ENCODE measurements at regions not wholly inside any gene's neighbourhood (a gene's known extent, or its start where the extent isn't known, plus 50 kb on each side); places are given as distances from the start of the nearest gene placed in this dataset.

DNA sequence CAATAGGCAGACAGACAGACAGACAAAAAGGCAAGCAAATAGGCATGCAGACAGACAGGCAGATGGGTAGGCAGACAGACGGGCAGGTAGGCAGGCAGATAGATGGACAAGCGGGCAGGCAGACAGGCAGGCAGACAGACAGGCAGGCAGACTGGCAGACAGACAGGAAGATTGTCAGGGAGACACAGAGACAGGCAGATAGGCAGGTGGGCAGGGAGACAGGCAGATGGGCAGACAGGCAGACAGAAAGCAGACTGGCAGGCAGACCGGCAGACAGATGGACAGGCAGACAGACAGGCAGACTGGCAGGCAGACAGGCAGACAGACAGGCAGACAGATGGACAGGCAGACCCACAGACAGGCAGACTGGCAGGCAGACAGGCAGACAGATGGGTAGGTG, 70.3 kb upstream of the MYL10 start:
- Histone ChIP-seq H2BK120ac (replicated peaks; ENCODE audit: low read depth, low read length) (no peak overlapping the region), H3K14ac (ENCODE audit: insufficient read length) (no peak overlapping the region), H3K4me3 (ENCODE audit: extremely low read depth in 1 of 4, insufficient read depth in 2 of 4, low read depth in 3 of 4, low read length in 4 of 4) (no peak overlapping the region), H3K79me2 (ENCODE audit: control insufficient read depth in 1 of 2, insufficient read depth in 2 of 2, low read length in 2 of 2) (no peaks in the 10 kb centered on the region), H3K9me3 (ENCODE audit: insufficient read depth in 2 of 2, low read depth in 1 of 2, low read length in 1 of 2) (no peaks in the 10 kb centered on the region), H4K20me1 (replicated peaks in 1 of 2; ENCODE audit: control insufficient read depth in 1 of 2, insufficient read depth in 2 of 2, low read length in 2 of 2) (no peaks in the 10 kb centered on the region), H3K4ac (replicated peaks; ENCODE audit: insufficient read length, low read depth, low read length) (peak overlapping the region; percentile 13), H3K79me1 (ENCODE audit: low read depth, low read length) (no peaks in the 10 kb centered on the region; the same call in 1 of the 2 replicates), H2BK5ac (ENCODE audit: low read depth, low read length) (no peak overlapping the region), H4K8ac (ENCODE audit: extremely low read depth, insufficient read depth, low read length) (no peak overlapping the region), H3K23ac (ENCODE audit: insufficient read length) (no peak overlapping the region), H3K23me2 (ENCODE audit: low read depth, low read length) (no peaks in the 10 kb centered on the region), H2AFZ (ENCODE audit: low read length) (no peak overlapping the region), H3K36me3 (ENCODE audit: control insufficient read depth in 2 of 4, insufficient read depth in 4 of 4, low read length in 3 of 4) (no peaks in the 10 kb centered on the region), H3K4me2 (ENCODE audit: insufficient read depth in 1 of 2, low read depth in 2 of 2, low read length in 2 of 2) (no peak overlapping the region), H3K18ac (ENCODE audit: extremely low read depth, low read length) (peak overlapping the region; percentile 68; the same call in 1 of the 2 replicates), H2AK5ac (ENCODE audit: low read depth, low read length) (peak overlapping the region; percentile 43; the same call in 1 of the 2 replicates), H4K91ac (replicated peaks; ENCODE audit: insufficient read length, low read length) (peak overlapping the region; percentile 42), H3K56ac (replicated peaks; ENCODE audit: insufficient read length, low read depth, low read length) (no peak overlapping the region), H4K5ac (ENCODE audit: insufficient read length, low read depth, low read length) (no peak overlapping the region), H3K9ac (replicated peaks in 1 of 4; ENCODE audit: extremely low read depth in 1 of 4, low read depth in 3 of 4, low read length in 3 of 4) (no peak overlapping the region), H3K27ac (ENCODE audit: low read depth, low read length) (no peak overlapping the region), H2BK12ac (ENCODE audit: low read depth, low read length) (peak overlapping the region; percentile 30; the same call in 1 of the 2 replicates), H2BK15ac (ENCODE audit: low read length) (peak overlapping the region; percentile 94), H2BK20ac (ENCODE audit: low read length) (0 out of 2 replicates have a peak overlapping the region, but pooled peaks have one; percentile 61), H3K27me3 (replicated peaks in 1 of 4; ENCODE audit: control insufficient read depth in 3 of 4, extremely low read depth in 1 of 4, insufficient read depth in 3 of 4, low read length in 3 of 4) (no peaks in the 10 kb centered on the region), H3K4me1 (replicated peaks in 1 of 4; ENCODE audit: control insufficient read depth in 3 of 4, insufficient read depth in 4 of 4, low read length in 3 of 4) (no peaks in the 10 kb centered on the region)
- no peak for FAIRE-seq
- no peak for DNase-seq (ENCODE audit: low read depth in 1 of 2, low spot score in 2 of 2)
- TF ChIP-seq SP2 (IDR thresholded peaks at IDR 0.05; ENCODE audit: low read length): no peak
- TF ChIP-seq RBBP5 (IDR thresholded peaks at IDR 0.05; ENCODE audit: borderline replicate concordance, low read depth, low read length): no peak
- TF ChIP-seq TCF12 (IDR thresholded peaks at IDR 0.05; ENCODE audit: low read depth, low read length): no peak
- no peak for TF ChIP-seq POLR2A (IDR thresholded peaks at IDR 0.05; ENCODE audit: control extremely low read depth in 1 of 2, low read depth in 2 of 2, low read length in 2 of 2)
- TF ChIP-seq CBX5 (IDR thresholded peaks at IDR 0.05; ENCODE audit: low read depth, low read length): no peak
- no peak for TF ChIP-seq SIX5 (IDR thresholded peaks at IDR 0.05; ENCODE audit: low read depth, low read length)
- TF ChIP-seq, protein P1, sequence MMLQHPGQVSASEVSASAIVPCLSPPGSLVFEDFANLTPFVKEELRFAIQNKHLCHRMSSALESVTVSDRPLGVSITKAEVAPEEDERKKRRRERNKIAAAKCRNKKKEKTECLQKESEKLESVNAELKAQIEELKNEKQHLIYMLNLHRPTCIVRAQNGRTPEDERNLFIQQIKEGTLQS (IDR thresholded peaks at IDR 0.05; ENCODE audit: insufficient read depth, low read depth, low read length): no peak
- TF ChIP-seq, protein P2, sequence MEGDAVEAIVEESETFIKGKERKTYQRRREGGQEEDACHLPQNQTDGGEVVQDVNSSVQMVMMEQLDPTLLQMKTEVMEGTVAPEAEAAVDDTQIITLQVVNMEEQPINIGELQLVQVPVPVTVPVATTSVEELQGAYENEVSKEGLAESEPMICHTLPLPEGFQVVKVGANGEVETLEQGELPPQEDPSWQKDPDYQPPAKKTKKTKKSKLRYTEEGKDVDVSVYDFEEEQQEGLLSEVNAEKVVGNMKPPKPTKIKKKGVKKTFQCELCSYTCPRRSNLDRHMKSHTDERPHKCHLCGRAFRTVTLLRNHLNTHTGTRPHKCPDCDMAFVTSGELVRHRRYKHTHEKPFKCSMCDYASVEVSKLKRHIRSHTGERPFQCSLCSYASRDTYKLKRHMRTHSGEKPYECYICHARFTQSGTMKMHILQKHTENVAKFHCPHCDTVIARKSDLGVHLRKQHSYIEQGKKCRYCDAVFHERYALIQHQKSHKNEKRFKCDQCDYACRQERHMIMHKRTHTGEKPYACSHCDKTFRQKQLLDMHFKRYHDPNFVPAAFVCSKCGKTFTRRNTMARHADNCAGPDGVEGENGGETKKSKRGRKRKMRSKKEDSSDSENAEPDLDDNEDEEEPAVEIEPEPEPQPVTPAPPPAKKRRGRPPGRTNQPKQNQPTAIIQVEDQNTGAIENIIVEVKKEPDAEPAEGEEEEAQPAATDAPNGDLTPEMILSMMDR (IDR thresholded peaks at IDR 0.05; ENCODE audit: control extremely low read depth in 1 of 3, insufficient read depth in 1 of 3, low read depth in 1 of 3, low read length in 3 of 3): no peak
- TF ChIP-seq TAF7 (optimal IDR thresholded peaks at IDR 0.05; ENCODE audit: borderline replicate concordance, low read depth, low read length): no peak
- no peak for TF ChIP-seq SP4 (IDR thresholded peaks at IDR 0.05; ENCODE audit: low read length)
- no peak for TF ChIP-seq SRF (IDR thresholded peaks at IDR 0.05; ENCODE audit: low read depth, low read length)
- no peak for TF ChIP-seq ASH2L (IDR thresholded peaks at IDR 0.05; ENCODE audit: low read length)
- ChIA-PET CTCF (ENCODE audit: partially characterized antibody) (interaction anchor here (1.0 to 1.2 kb wide), 2 partner anchors 12 to 93 kb away, joined by 3 to 4 read pairs; no protein-coding TSS in a partner anchor), POLR2A (ENCODE audit: partially characterized antibody) (no interaction called here)
- 95% methylated on average over 3 of the region's 3 CpGs; no CpG with 5 or more reads in 1 of the 2 experiments for WGBS, 2 experiments (ENCODE audit: extremely low coverage in 1 of 2, insufficient coverage in 1 of 2, insufficient read length in 1 of 2, insufficient replicate concordance in 2 of 2, low coverage in 1 of 2, low lambda C conversion rate in 2 of 2, missing lambda C conversion rate in 1 of 2)
